ENCODE measurements at regions not wholly inside any gene's neighbourhood (a gene's known extent, or its start where the extent isn't known, plus 50 kb on each side); places are given as distances from the start of the nearest gene placed in this dataset.

DNA sequence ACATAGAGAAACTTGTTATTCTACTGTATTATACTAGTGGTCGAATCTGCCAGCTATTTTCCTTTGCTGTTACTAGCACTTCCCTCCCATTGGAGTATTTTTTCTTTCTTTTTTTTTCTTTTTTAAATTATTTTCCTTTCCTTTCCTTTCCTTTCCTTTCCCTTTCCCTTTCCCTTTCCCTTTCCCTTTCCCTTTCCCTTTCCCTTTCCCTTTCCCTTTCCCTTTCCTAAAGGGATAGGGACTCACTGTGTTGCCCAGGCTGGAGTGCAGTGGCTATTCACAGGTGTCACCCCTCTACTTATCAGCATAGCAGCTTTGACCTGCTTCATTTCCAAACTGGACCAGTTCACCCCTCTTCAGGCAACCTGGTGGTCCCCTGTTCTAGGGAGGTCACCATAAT is 212.6 kb upstream of the SP4 start:
- TF ChIP-seq POLR2A (IDR thresholded peaks at IDR 0.05), result no peak
- TF ChIP-seq, protein P1, sequence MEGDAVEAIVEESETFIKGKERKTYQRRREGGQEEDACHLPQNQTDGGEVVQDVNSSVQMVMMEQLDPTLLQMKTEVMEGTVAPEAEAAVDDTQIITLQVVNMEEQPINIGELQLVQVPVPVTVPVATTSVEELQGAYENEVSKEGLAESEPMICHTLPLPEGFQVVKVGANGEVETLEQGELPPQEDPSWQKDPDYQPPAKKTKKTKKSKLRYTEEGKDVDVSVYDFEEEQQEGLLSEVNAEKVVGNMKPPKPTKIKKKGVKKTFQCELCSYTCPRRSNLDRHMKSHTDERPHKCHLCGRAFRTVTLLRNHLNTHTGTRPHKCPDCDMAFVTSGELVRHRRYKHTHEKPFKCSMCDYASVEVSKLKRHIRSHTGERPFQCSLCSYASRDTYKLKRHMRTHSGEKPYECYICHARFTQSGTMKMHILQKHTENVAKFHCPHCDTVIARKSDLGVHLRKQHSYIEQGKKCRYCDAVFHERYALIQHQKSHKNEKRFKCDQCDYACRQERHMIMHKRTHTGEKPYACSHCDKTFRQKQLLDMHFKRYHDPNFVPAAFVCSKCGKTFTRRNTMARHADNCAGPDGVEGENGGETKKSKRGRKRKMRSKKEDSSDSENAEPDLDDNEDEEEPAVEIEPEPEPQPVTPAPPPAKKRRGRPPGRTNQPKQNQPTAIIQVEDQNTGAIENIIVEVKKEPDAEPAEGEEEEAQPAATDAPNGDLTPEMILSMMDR (IDR thresholded peaks at IDR 0.05), result no peak
